ENCODE measurements at regions not wholly inside any gene's neighbourhood (a gene's known extent, or its start where the extent isn't known, plus 50 kb on each side); places are given as distances from the start of the nearest gene placed in this dataset.

- no peaks in the 10 kb centered on the region for H3F3A ChIP-seq (ENCODE audit: insufficient read depth, low read length)
- no peaks in the 10 kb centered on the region for H3K36me3 ChIP-seq (ENCODE audit: insufficient read depth, low read length)
- no peaks in the 10 kb centered on the region for H3K9me2 ChIP-seq (ENCODE audit: low read depth, low read length)
- H3K27me3 ChIP-seq (ENCODE audit: insufficient read depth, low read length), result no peaks in the 10 kb centered on the region
- no peak overlapping the region for H3K27ac ChIP-seq (ENCODE audit: low read depth, low read length, poor library complexity, severe bottlenecking)
- H2AFZ ChIP-seq (ENCODE audit: low read length), result no peak overlapping the region
- no peak overlapping the region for H3K4me3 ChIP-seq (ENCODE audit: low read depth, low read length, poor library complexity, severe bottlenecking)
- no peak overlapping the region for H3K9ac ChIP-seq (ENCODE audit: low read length)
- no peak overlapping the region for H3K4me2 ChIP-seq (ENCODE audit: low read length)
- H3K4me1 ChIP-seq (ENCODE audit: insufficient read depth, low read length, severe bottlenecking), result no peaks in the 10 kb centered on the region
- no peak for TF ChIP-seq EZH2 (IDR thresholded peaks at IDR 0.05; ENCODE audit: borderline replicate concordance, low read length)
- no peak for TF ChIP-seq CTCF (IDR thresholded peaks at IDR 0.05; ENCODE audit: low read length)
- no peaks in the 10 kb centered on the region for H4K20me1 ChIP-seq (ENCODE audit: insufficient read depth, low read length)
- no peaks in the 10 kb centered on the region for H3K9me3 ChIP-seq (ENCODE audit: low read length)
- no peaks in the 10 kb centered on the region for H3K79me2 ChIP-seq (ENCODE audit: insufficient read depth, low read length)
Observed at GRCh38 chr10:63964406-63964805, 443.2 kb downstream of the REEP3 start.

- H3K79me2 ChIP-seq (ENCODE audit: insufficient read depth, low read length), result no peaks in the 10 kb centered on the region
- no peak overlapping the region for H3K9ac ChIP-seq (ENCODE audit: low read length)
- no peaks in the 10 kb centered on the region for H3F3A ChIP-seq (ENCODE audit: insufficient read depth, low read length)
- no peaks in the 10 kb centered on the region for H3K4me1 ChIP-seq (ENCODE audit: insufficient read depth, low read length, severe bottlenecking)
- H3K4me2 ChIP-seq (ENCODE audit: low read length), result no peak overlapping the region
- H3K27me3 ChIP-seq (ENCODE audit: insufficient read depth, low read length), result no peaks in the 10 kb centered on the region
- no peaks in the 10 kb centered on the region for H4K20me1 ChIP-seq (ENCODE audit: insufficient read depth, low read length)
- no peaks in the 10 kb centered on the region for H3K9me3 ChIP-seq (ENCODE audit: low read length)
- H3K36me3 ChIP-seq (ENCODE audit: insufficient read depth, low read length), result no peaks in the 10 kb centered on the region
- H3K4me3 ChIP-seq (ENCODE audit: low read depth, low read length, poor library complexity, severe bottlenecking), result no peak overlapping the region
- no peak overlapping the region for H3K27ac ChIP-seq (ENCODE audit: low read depth, low read length, poor library complexity, severe bottlenecking)
- H3K9me2 ChIP-seq (ENCODE audit: low read depth, low read length), result no peaks in the 10 kb centered on the region
- TF ChIP-seq CTCF (IDR thresholded peaks at IDR 0.05; ENCODE audit: low read length) (no peak), EZH2 (IDR thresholded peaks at IDR 0.05; ENCODE audit: borderline replicate concordance, low read length) (no peak)
- H2AFZ ChIP-seq (ENCODE audit: low read length), result no peak overlapping the region
Observed at GRCh38 chr10:63965846-63966245, 444.6 kb downstream of the REEP3 start.

- Histone ChIP-seq H3K9me3 (ENCODE audit: low read length) (no peaks in the 10 kb centered on the region), H3K4me3 (ENCODE audit: low read depth, low read length, poor library complexity, severe bottlenecking) (no peak overlapping the region), H3K36me3 (ENCODE audit: insufficient read depth, low read length) (no peaks in the 10 kb centered on the region), H2AFZ (ENCODE audit: low read length) (no peak overlapping the region), H3K9ac (ENCODE audit: low read length) (no peak overlapping the region), H3K79me2 (ENCODE audit: insufficient read depth, low read length) (no peaks in the 10 kb centered on the region), H3F3A (ENCODE audit: insufficient read depth, low read length) (no peaks in the 10 kb centered on the region), H3K4me2 (ENCODE audit: low read length) (no peak overlapping the region), H3K27me3 (ENCODE audit: insufficient read depth, low read length) (no peaks in the 10 kb centered on the region), H3K4me1 (ENCODE audit: insufficient read depth, low read length, severe bottlenecking) (no peaks in the 10 kb centered on the region), H4K20me1 (ENCODE audit: insufficient read depth, low read length) (no peaks in the 10 kb centered on the region), H3K9me2 (ENCODE audit: low read depth, low read length) (no peaks in the 10 kb centered on the region), H3K27ac (ENCODE audit: low read depth, low read length, poor library complexity, severe bottlenecking) (no peak overlapping the region)
- no peak for TF ChIP-seq CTCF (IDR thresholded peaks at IDR 0.05; ENCODE audit: low read length)
- no peak for TF ChIP-seq EZH2 (IDR thresholded peaks at IDR 0.05; ENCODE audit: borderline replicate concordance, low read length)
Observed at GRCh38 chr10:63972949-63973827, 452.0 kb downstream of the REEP3 start.
